ENCODE measurements at regions not wholly inside any gene's neighbourhood (a gene's known extent, or its start where the extent isn't known, plus 50 kb on each side); places are given as distances from the start of the nearest gene placed in this dataset.

DNA sequence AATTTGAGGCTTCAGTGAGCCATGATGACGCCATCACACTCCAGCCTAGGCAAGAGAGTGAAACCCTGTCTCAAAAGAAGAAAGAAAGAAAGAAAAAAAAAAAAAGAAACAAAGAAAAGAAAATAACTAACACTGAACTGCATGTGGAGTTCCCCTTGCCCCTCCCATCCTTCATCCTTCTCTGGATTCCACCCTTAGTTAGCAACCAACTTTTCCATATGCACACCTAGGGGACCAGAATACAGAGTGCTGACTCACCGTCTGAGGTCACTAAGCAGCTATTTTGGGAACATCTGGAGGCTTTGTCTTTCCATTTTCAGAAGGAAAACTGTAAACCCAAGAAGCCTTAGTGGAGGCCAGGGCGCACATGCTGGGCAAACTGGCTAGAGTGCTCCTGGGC is 257.4 kb downstream of the MAFB start:
- TF ChIP-seq EZH2 (IDR thresholded peaks at IDR 0.05; ENCODE audit: borderline replicate concordance, low read length) = no peak
- TF ChIP-seq, protein P1, sequence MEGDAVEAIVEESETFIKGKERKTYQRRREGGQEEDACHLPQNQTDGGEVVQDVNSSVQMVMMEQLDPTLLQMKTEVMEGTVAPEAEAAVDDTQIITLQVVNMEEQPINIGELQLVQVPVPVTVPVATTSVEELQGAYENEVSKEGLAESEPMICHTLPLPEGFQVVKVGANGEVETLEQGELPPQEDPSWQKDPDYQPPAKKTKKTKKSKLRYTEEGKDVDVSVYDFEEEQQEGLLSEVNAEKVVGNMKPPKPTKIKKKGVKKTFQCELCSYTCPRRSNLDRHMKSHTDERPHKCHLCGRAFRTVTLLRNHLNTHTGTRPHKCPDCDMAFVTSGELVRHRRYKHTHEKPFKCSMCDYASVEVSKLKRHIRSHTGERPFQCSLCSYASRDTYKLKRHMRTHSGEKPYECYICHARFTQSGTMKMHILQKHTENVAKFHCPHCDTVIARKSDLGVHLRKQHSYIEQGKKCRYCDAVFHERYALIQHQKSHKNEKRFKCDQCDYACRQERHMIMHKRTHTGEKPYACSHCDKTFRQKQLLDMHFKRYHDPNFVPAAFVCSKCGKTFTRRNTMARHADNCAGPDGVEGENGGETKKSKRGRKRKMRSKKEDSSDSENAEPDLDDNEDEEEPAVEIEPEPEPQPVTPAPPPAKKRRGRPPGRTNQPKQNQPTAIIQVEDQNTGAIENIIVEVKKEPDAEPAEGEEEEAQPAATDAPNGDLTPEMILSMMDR (conservative IDR thresholded peaks at IDR 0.05 in 1 of 2, IDR thresholded peaks at IDR 0.05 in 1 of 2; ENCODE audit: extremely low read depth in 1 of 2, insufficient read depth in 1 of 2, low read depth in 1 of 2, low read length in 2 of 2) = no peak
